Activated CD8-positive, alpha-beta T cell treated with anti-CD3 and anti-CD28 coated beads for 36 hours (primary cell): ENCODE measurements at regions not wholly inside any gene's neighbourhood (a gene's known extent, or its start where the extent isn't known, plus 50 kb on each side); places are given as distances from the start of the nearest gene placed in this dataset.

ENCODE experiments used
- ATAC-seq: fragments of 200-7000 bp; cut with Tn5 transposase; one replicate; pipeline ENCODE4 v1.10.0; 2021; ENCODE audit warnings: mild to moderate bottlenecking, moderate library complexity
- CTCF ChIA-PET: fragments of 350-600 bp; sonication (Branson Sonifier 250); formaldehyde crosslinking; loops from one replicate; lab custom pipeline; 2021; ENCODE audit warnings: antibody characterized with exemption; lab: Charles Lee
- POLR2A ChIA-PET: fragments of 350-600 bp; sonication (Branson Sonifier 250); formaldehyde crosslinking; loops from one replicate; lab custom pipeline; 2021; ENCODE audit warnings: antibody characterized with exemption; lab: Charles Lee
- DNase-seq: peaks from one replicate; pipeline ENCODE4 v3.0.0-alpha.2; 2020
- H3K27ac Mint-ChIP-seq: one replicate; pipeline ENCODE4 v1.8.0; 2021; ENCODE audit warnings: mild to moderate bottlenecking, mixed read lengths
- H3K27me3 Mint-ChIP-seq: one replicate; pipeline ENCODE4 v1.8.0; 2021; ENCODE audit warnings: mixed read lengths
- H3K36me3 Mint-ChIP-seq: one replicate; pipeline ENCODE4 v1.8.0; 2021; ENCODE audit warnings: low read depth, mixed read lengths
- H3K4me1 Mint-ChIP-seq: one replicate; pipeline ENCODE4 v1.8.0; 2021; ENCODE audit warnings: low read depth, mixed read lengths
- H3K4me3 Mint-ChIP-seq: one replicate; pipeline ENCODE4 v1.8.0; 2021; ENCODE audit warnings: mild to moderate bottlenecking, moderate library complexity, mixed read lengths
- H3K9me3 Mint-ChIP-seq: one replicate; pipeline ENCODE4 v1.8.0; 2021; ENCODE audit warnings: mixed read lengths
- intact Hi-C: fragments of 100-400 bp; cut with micrococcal nuclease; formaldehyde crosslinking; loops from one replicate; pipeline ENCODE4 v1.10.0; 2022
- TF ChIP-seq, protein P1 (sequence below): fragments of 200-600 bp; IDR thresholded peaks from one replicate; pipeline ENCODE4 v1.8.0; 2022; ENCODE audit warnings: antibody characterized with exemption, mild to moderate bottlenecking

GRCh38 chr10:128364631-128365030 is 238.4 kb upstream of the MKI67 start:
- POLR2A ChIA-PET = no interaction called here
- H3K27ac Mint-ChIP-seq = no peak overlapping the region
- ATAC-seq (no peak), DNase-seq (no peak)
- H3K4me1 Mint-ChIP-seq = no peaks in the 10 kb centered on the region
- H3K36me3 Mint-ChIP-seq = no peaks in the 10 kb centered on the region
- H3K27me3 Mint-ChIP-seq = no peaks in the 10 kb centered on the region
- CTCF ChIA-PET = no interaction called here
- H3K4me3 Mint-ChIP-seq = no peak overlapping the region
- TF ChIP-seq, protein P1, sequence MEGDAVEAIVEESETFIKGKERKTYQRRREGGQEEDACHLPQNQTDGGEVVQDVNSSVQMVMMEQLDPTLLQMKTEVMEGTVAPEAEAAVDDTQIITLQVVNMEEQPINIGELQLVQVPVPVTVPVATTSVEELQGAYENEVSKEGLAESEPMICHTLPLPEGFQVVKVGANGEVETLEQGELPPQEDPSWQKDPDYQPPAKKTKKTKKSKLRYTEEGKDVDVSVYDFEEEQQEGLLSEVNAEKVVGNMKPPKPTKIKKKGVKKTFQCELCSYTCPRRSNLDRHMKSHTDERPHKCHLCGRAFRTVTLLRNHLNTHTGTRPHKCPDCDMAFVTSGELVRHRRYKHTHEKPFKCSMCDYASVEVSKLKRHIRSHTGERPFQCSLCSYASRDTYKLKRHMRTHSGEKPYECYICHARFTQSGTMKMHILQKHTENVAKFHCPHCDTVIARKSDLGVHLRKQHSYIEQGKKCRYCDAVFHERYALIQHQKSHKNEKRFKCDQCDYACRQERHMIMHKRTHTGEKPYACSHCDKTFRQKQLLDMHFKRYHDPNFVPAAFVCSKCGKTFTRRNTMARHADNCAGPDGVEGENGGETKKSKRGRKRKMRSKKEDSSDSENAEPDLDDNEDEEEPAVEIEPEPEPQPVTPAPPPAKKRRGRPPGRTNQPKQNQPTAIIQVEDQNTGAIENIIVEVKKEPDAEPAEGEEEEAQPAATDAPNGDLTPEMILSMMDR = no peak
- intact Hi-C loops = no loop called here
- no peaks in the 10 kb centered on the region for H3K9me3 Mint-ChIP-seq

- TF ChIP-seq, protein P1 = no peak
- Mint-ChIP-seq H3K4me1 (no peaks in the 10 kb centered on the region), H3K9me3 (no peaks in the 10 kb centered on the region), H3K36me3 (no peaks in the 10 kb centered on the region), H3K27ac (no peak overlapping the region), H3K27me3 (no peaks in the 10 kb centered on the region), H3K4me3 (no peak overlapping the region)
- POLR2A ChIA-PET = no interaction called here
- CTCF ChIA-PET = interaction anchor here (0.9 kb wide), 1 partner anchor 153 kb away, joined by 3 read pairs; no protein-coding TSS in a partner anchor
- intact Hi-C loops = no loop called here
- DNase-seq (no peak), ATAC-seq (no peak)
Measured at GRCh38 chr10:128365156-128365725, 239.0 kb upstream of the MKI67 start.

DNA sequence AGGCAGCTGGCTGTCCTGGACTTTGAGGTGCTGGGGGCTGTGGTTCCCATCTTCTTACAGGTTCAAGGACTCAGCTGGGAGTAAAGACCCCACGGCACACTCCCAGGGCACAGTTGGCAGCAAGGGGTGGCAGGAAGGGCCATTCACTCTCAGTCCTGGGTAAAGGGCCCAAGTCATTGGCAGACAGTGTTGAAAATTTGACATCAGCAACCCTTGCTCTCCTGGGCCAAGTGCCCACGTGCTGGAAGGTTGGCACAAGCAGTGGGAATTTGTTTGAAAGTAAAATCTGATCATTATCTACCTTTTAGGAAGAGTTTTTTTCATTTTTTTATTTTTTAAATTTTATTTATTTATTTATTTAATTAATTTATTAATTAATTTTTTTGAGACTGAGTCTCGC is 241.6 kb upstream of the MKI67 start:
- intact Hi-C loops = no loop called here
- ATAC-seq (no peak), DNase-seq (no peak)
- TF ChIP-seq, protein P1 = no peak
- Mint-ChIP-seq H3K9me3 (no peaks in the 10 kb centered on the region), H3K27ac (no peak overlapping the region), H3K4me3 (no peak overlapping the region), H3K4me1 (no peaks in the 10 kb centered on the region), H3K36me3 (no peaks in the 10 kb centered on the region), H3K27me3 (peaks cover 2% of the 10 kb centered on the region)
- ChIA-PET POLR2A (no interaction called here), CTCF (no interaction called here)

DNA sequence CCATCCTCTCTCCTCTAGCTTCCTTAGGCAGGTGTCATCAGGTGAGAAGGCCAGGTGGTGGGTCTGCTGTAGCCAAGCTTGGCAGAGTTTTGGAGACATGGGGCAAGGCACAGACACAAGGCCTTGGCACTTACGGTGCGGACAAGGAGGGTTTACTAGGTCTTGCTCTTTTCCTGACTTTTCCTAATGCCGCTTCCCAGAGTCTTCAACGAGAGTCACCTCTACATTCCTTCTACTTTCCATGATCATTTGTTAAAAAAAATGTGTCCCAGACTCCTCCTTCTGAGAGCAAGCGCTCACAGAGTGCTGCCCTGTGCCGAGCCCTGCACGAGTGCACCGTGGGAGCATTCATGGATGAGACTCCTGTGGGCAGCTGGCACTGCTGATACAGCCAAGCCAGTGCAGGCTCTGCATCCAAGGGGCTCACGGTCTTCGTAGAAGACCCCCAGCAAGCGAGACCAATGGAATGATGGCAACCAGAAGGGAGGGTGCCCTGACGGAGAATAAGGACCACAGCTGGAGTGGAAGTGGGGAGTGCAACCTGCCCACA is 243.0 kb upstream of the MKI67 start:
- H3K36me3 Mint-ChIP-seq = no peaks in the 10 kb centered on the region
- CTCF ChIA-PET = no interaction called here
- DNase-seq (no peak), ATAC-seq (no peak)
- no peaks in the 10 kb centered on the region for H3K9me3 Mint-ChIP-seq
- intact Hi-C loops = no loop called here
- no peaks in the 10 kb centered on the region for H3K4me1 Mint-ChIP-seq
- no peak overlapping the region for H3K4me3 Mint-ChIP-seq
- H3K27ac Mint-ChIP-seq = no peak overlapping the region
- TF ChIP-seq, protein P1 = no peak
- H3K27me3 Mint-ChIP-seq = peaks cover 2% of the 10 kb centered on the region
- POLR2A ChIA-PET = no interaction called here

GRCh38 chr10:128373071-128373749 is 247.0 kb upstream of the MKI67 start:
- ATAC-seq = peak; percentile 17
- peaks cover 4% of the 10 kb centered on the region for H3K27me3 Mint-ChIP-seq
- ChIA-PET CTCF (interaction anchor here (1.2 kb wide), 1 partner anchor 162 kb away, joined by 4 read pairs; no protein-coding TSS in a partner anchor), POLR2A (no interaction called here)
- no peaks in the 10 kb centered on the region for H3K4me1 Mint-ChIP-seq
- no peaks in the 10 kb centered on the region for H3K9me3 Mint-ChIP-seq
- H3K27ac Mint-ChIP-seq = no peak overlapping the region
- H3K4me3 Mint-ChIP-seq = no peak overlapping the region
- no peaks in the 10 kb centered on the region for H3K36me3 Mint-ChIP-seq
- TF ChIP-seq, protein P1 = no peak
- DNase-seq = no peak
- intact Hi-C loops = no loop called here
